T-helper 22 cell (primary cell): ENCODE measurements at regions not wholly inside any gene's neighbourhood (a gene's known extent, or its start where the extent isn't known, plus 50 kb on each side); places are given as distances from the start of the nearest gene placed in this dataset.
"Not testable (repeated sequence)": the region's sequence is repeated elsewhere in the genome, so short reads cannot be mapped to it uniquely, and the experiment has no call there.

Experiments
- DNase-seq: peaks from one replicate; pipeline ENCODE4 v3.0.0-alpha.2; 2020; ENCODE audit warnings: low read depth

- DNase-seq: no peak
Observed at GRCh38 chrX:65610481-65610880, 57.0 kb upstream of the MSN start.

- no peak for DNase-seq
Observed at GRCh38 chrX:65610040-65610439, 57.4 kb upstream of the MSN start.

- no peak for DNase-seq
Observed at GRCh38 chrX:65609237-65609636, 58.2 kb upstream of the MSN start.

- no peak for DNase-seq
Observed at GRCh38 chrX:65608026-65608425, 59.4 kb upstream of the MSN start.

GRCh38 chrX:65607070-65607742 is 60.2 kb upstream of the MSN start:
- no peak for DNase-seq

- DNase-seq: no peak
Observed at GRCh38 chrX:65602221-65602560, 65.3 kb upstream of the MSN start.

GRCh38 chrX:65601530-65602220 is 65.8 kb upstream of the MSN start:
- peak; percentile 37 for DNase-seq

GRCh38 chrX:65601126-65601525 is 66.3 kb upstream of the MSN start:
- DNase-seq: no peak

- no peak for DNase-seq
Observed at GRCh38 chrX:65600106-65600505, 65.5 kb upstream of the LAS1L start.

GRCh38 chrX:65598559-65599147 is 64.1 kb upstream of the LAS1L start:
- no peak for DNase-seq

- peak; percentile 55 for DNase-seq
Observed at GRCh38 chrX:65596270-65597034, 61.9 kb upstream of the LAS1L start.

- peak; percentile 79 for DNase-seq
Observed at GRCh38 chrX:65595460-65595876, 60.9 kb upstream of the LAS1L start.

GRCh38 chrX:65591206-65591605 is 56.6 kb upstream of the LAS1L start:
- DNase-seq: no peak

- DNase-seq: no peak
Observed at GRCh38 chrX:65589304-65589703, 54.7 kb upstream of the LAS1L start.

- no peak for DNase-seq
Observed at GRCh38 chrX:65588795-65589194, 54.2 kb upstream of the LAS1L start.

- DNase-seq: no peak
Observed at GRCh38 chrX:65587616-65588526, 53.3 kb upstream of the LAS1L start.

- no peak for DNase-seq
Observed at GRCh38 chrX:65586491-65586890, 51.9 kb upstream of the LAS1L start.

- DNase-seq: not testable (repeated sequence)
Observed at GRCh38 chrX:65585226-65585625, 50.6 kb upstream of the LAS1L start.
